A673 (cell line): ENCODE measurements at regions not wholly inside any gene's neighbourhood (a gene's known extent, or its start where the extent isn't known, plus 50 kb on each side); places are given as distances from the start of the nearest gene placed in this dataset.

Experiments
- BruUV-seq: library from RNA; stranded (reverse); fragments of 400-500 nt; replicated peaks from 2 replicates; lab custom pipeline; 2021; lab: Mats Ljungman, UMichigan
- CTCF ChIA-PET: fragments of 300-600 bp; sonication (Branson Sonifier 250); formaldehyde crosslinking; loops from one replicate; lab custom pipeline; 2022; ENCODE audit warnings: antibody characterized with exemption; lab: Charles Lee
- POLR2A ChIA-PET: fragments of 300-600 bp; sonication (Branson Sonifier 250); formaldehyde crosslinking; loops from one replicate; lab custom pipeline; 2022; ENCODE audit warnings: antibody characterized with exemption; ENCODE audit not compliant: low non-redundant PET; lab: Charles Lee
- DNase-seq: peaks from one replicate; pipeline ENCODE4 v3.0.0-alpha.2; 2015; ENCODE audit warnings: low spot score
- H3K27ac ChIP-seq: fragments of 200-600 bp; sonication (generic); 2 replicates; pipeline ENCODE4 v1.5.1; 2016; ENCODE audit warnings: mixed run types, low read depth, mild to moderate bottlenecking, mixed read lengths, antibody characterized with exemption, low read length; ENCODE audit not compliant: poor library complexity, severe bottlenecking
- H3K27me3 ChIP-seq: fragments of 200-600 bp; sonication (generic); replicated peaks from 2 replicates; pipeline ENCODE4 v1.6.1; 2017; ENCODE audit warnings: mixed run types, low read depth, mild to moderate bottlenecking, mixed read lengths, antibody characterized with exemption, low read length; ENCODE audit not compliant: insufficient read depth, poor library complexity
- H3K36me3 ChIP-seq: fragments of 200-600 bp; sonication (generic); 2 replicates; pipeline ENCODE4 v1.6.1; 2016; ENCODE audit warnings: mixed run types, mild to moderate bottlenecking, mixed read lengths, antibody characterized with exemption, low read length; ENCODE audit not compliant: insufficient read depth, poor library complexity, severe bottlenecking
- H3K4me1 ChIP-seq: fragments of 200-600 bp; sonication (generic); 2 replicates; pipeline ENCODE4 v1.6.1; 2017; ENCODE audit warnings: mixed run types, mild to moderate bottlenecking, mixed read lengths, antibody characterized with exemption, low read length; ENCODE audit not compliant: insufficient read depth, poor library complexity, severe bottlenecking
- H3K4me3 ChIP-seq: fragments of 200-600 bp; sonication (generic); 2 replicates; pipeline ENCODE4 v1.5.1; 2016; ENCODE audit warnings: low read depth, mixed run types, mild to moderate bottlenecking, mixed read lengths, low read length; ENCODE audit not compliant: poor library complexity, severe bottlenecking
- H3K9me3 ChIP-seq: fragments of 200-600 bp; sonication (generic); 2 replicates; pipeline ENCODE4 v1.6.1; 2016; ENCODE audit warnings: mixed run types, low read depth, mild to moderate bottlenecking, mixed read lengths, antibody characterized with exemption, low read length; ENCODE audit not compliant: poor library complexity, severe bottlenecking
- EZH2 ChIP-seq: fragments of 200-600 bp; sonication (generic); IDR thresholded peaks from 2 replicates; pipeline ENCODE4 v1.6.1; 2017; ENCODE audit warnings: borderline replicate concordance, low read depth, mild to moderate bottlenecking, mixed read lengths, antibody characterized with exemption, low read length; ENCODE audit not compliant: poor library complexity, severe bottlenecking
- intact Hi-C: fragments of 100-400 bp; cut with micrococcal nuclease; formaldehyde crosslinking; loops from one replicate; pipeline ENCODE4 v1.10.0; 2022; ENCODE audit not compliant: unreplicated experiment
- TF ChIP-seq, protein P1 (sequence below): fragments of 300-800, 200-600 bp; sonication (generic); conservative IDR thresholded peaks from 2 replicates; pipeline ENCODE4 v1.5.1; 2017; ENCODE audit warnings: low read depth, mild to moderate bottlenecking, antibody characterized with exemption, low read length, moderate library complexity, mixed read lengths

DNA sequence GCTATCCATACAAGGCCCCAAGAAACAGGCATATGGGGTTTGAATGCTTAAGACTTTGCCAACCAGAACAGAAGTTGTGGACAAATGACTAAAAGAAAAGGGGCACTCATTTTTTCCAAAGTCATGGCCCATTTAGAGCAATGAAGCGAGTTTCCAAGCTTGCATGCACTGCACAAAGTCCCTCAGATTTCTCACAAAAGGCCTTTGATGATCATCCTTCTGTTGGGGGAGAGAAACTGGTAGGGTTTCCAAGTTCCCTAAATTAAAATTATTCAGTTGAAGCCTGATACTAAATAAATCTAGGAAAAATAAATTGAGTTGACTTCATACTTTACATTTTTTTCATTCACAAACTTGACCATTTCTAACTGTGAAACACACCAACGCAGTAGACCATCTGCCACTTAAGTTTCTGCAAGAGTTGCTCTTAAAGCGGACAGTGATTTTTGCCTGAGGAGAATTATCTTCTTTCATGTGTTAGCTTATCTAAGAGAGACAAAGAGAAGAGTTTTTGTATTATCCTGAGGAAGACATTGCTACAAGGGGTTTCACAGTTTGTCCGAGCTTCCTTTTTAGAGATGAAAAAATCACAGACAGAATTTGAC is 139.2 kb downstream of the SEC16B start:
- no peak for DNase-seq
- H3K9me3 ChIP-seq: no peaks in the 10 kb centered on the region
- BruUV-seq: no TSS peak
- intact Hi-C loops: no loop called here
- H3K36me3 ChIP-seq: no peaks in the 10 kb centered on the region
- H3K4me1 ChIP-seq: no peaks in the 10 kb centered on the region
- H3K4me3 ChIP-seq: no peak overlapping the region
- H3K27ac ChIP-seq: no peak overlapping the region
- TF ChIP-seq EZH2: no peak
- TF ChIP-seq, protein P1, sequence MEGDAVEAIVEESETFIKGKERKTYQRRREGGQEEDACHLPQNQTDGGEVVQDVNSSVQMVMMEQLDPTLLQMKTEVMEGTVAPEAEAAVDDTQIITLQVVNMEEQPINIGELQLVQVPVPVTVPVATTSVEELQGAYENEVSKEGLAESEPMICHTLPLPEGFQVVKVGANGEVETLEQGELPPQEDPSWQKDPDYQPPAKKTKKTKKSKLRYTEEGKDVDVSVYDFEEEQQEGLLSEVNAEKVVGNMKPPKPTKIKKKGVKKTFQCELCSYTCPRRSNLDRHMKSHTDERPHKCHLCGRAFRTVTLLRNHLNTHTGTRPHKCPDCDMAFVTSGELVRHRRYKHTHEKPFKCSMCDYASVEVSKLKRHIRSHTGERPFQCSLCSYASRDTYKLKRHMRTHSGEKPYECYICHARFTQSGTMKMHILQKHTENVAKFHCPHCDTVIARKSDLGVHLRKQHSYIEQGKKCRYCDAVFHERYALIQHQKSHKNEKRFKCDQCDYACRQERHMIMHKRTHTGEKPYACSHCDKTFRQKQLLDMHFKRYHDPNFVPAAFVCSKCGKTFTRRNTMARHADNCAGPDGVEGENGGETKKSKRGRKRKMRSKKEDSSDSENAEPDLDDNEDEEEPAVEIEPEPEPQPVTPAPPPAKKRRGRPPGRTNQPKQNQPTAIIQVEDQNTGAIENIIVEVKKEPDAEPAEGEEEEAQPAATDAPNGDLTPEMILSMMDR: no peak
- no peaks in the 10 kb centered on the region for H3K27me3 ChIP-seq
- CTCF ChIA-PET: no interaction called here
- POLR2A ChIA-PET: no interaction called here

- intact Hi-C loops: no loop called here
- no peaks in the 10 kb centered on the region for H3K4me1 ChIP-seq
- H3K4me3 ChIP-seq: no peak overlapping the region
- TF ChIP-seq, protein P1: no peak
- TF ChIP-seq EZH2: no peak
- no peaks in the 10 kb centered on the region for H3K27me3 ChIP-seq
- H3K36me3 ChIP-seq: no peaks in the 10 kb centered on the region
- no peak overlapping the region for H3K27ac ChIP-seq
- ChIA-PET CTCF (no interaction called here), POLR2A (no interaction called here)
- no TSS peak for BruUV-seq
- DNase-seq: no peak
- no peaks in the 10 kb centered on the region for H3K9me3 ChIP-seq
Measured at GRCh38 chr1:177825276-177825901, 144.5 kb downstream of the SEC16B start.

DNA sequence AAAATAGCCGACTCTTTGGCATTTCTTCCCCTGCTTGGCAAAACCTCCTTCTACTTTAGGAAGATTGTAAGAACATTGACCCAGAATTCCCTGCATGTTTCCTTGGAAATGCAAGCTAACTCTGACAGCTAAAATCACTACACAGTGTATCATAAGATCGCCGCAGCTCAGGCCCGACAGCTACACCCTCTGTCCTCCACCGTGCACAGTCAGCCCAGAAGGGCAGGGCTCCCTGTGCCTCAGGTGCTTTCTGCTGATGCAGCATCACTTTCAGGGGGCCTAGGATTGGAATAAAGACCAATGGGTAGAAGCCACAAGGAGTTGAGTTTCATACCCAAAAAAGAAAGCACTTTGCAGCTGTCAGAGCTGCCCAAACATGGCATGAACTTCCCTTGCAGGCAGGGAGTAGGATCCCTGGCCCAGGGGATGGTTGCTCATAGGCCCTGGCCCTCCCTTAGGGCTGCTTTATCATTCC is 145.3 kb downstream of the SEC16B start:
- H3K36me3 ChIP-seq: no peaks in the 10 kb centered on the region
- H3K27ac ChIP-seq: no peak overlapping the region
- BruUV-seq: no TSS peak
- H3K9me3 ChIP-seq: no peaks in the 10 kb centered on the region
- TF ChIP-seq, protein P1: no peak
- TF ChIP-seq EZH2: no peak
- intact Hi-C loops: no loop called here
- ChIA-PET POLR2A (no interaction called here), CTCF (no interaction called here)
- H3K4me1 ChIP-seq: no peaks in the 10 kb centered on the region
- no peak overlapping the region for H3K4me3 ChIP-seq
- DNase-seq: no peak
- H3K27me3 ChIP-seq: no peaks in the 10 kb centered on the region
